Breast epithelium (tissue), 3 donors: ENCODE measurements at regions not wholly inside any gene's neighbourhood (a gene's known extent, or its start where the extent isn't known, plus 50 kb on each side); places are given as distances from the start of the nearest gene placed in this dataset.

Experiments used
- POLR2A ChIP-seq: fragments of 450-650 bp; IDR thresholded peaks from one replicate; pipeline ENCODE4 v1.6.1; 2016; ENCODE audit warnings: antibody characterized with exemption, mild to moderate bottlenecking, moderate library complexity
- POLR2AphosphoS5 ChIP-seq, 3 donors: sonication (generic); formaldehyde crosslinking; IDR thresholded peaks; one replicate each; pipeline ENCODE4 v1.6.1; 2017; ENCODE audit warnings: antibody characterized with exemption in 3 of 3
- TF ChIP-seq, protein P1 (sequence below), 3 donors: fragments of 450-650 bp; IDR thresholded peaks; one replicate each; pipeline ENCODE4 v1.5.1; 2016 to 2017; ENCODE audit warnings: antibody characterized with exemption in 3 of 3, mild to moderate bottlenecking in 3 of 3, moderate library complexity in 3 of 3

GRCh38 chr1:239006276-239006675 is 380.1 kb upstream of the CHRM3 start:
- TF ChIP-seq POLR2A (no peak), POLR2AphosphoS5 (IDR thresholded peaks at IDR 0.05) (no peak)
- TF ChIP-seq, protein P1, sequence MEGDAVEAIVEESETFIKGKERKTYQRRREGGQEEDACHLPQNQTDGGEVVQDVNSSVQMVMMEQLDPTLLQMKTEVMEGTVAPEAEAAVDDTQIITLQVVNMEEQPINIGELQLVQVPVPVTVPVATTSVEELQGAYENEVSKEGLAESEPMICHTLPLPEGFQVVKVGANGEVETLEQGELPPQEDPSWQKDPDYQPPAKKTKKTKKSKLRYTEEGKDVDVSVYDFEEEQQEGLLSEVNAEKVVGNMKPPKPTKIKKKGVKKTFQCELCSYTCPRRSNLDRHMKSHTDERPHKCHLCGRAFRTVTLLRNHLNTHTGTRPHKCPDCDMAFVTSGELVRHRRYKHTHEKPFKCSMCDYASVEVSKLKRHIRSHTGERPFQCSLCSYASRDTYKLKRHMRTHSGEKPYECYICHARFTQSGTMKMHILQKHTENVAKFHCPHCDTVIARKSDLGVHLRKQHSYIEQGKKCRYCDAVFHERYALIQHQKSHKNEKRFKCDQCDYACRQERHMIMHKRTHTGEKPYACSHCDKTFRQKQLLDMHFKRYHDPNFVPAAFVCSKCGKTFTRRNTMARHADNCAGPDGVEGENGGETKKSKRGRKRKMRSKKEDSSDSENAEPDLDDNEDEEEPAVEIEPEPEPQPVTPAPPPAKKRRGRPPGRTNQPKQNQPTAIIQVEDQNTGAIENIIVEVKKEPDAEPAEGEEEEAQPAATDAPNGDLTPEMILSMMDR (IDR thresholded peaks at IDR 0.05) = no peak
